HG03520 (cell line): ENCODE measurements at regions not wholly inside any gene's neighbourhood (a gene's known extent, or its start where the extent isn't known, plus 50 kb on each side); places are given as distances from the start of the nearest gene placed in this dataset.

Experiments used
- ATAC-seq: cut with Tn5 transposase; IDR thresholded peaks from one replicate; pipeline ENCODE4 v1.9.1; 2021; ENCODE audit warnings: mild to moderate bottlenecking, moderate library complexity; ENCODE audit not compliant: unreplicated experiment

- no peak for ATAC-seq
These were observed 344.2 kb downstream of the GRIA2 start for GRCh38 chr4:157564771-157565170.

GRCh38 chr4:157564218-157564617 is 343.7 kb downstream of the GRIA2 start:
- ATAC-seq: no peak

GRCh38 chr4:157558016-157558415 is 337.5 kb downstream of the GRIA2 start:
- no peak for ATAC-seq

- no peak for ATAC-seq
These were observed 329.5 kb downstream of the GRIA2 start for GRCh38 chr4:157550028-157550427.

GRCh38 chr4:157527954-157528353 is 307.4 kb downstream of the GRIA2 start:
- no peak for ATAC-seq

- no peak for ATAC-seq
These were observed 301.4 kb downstream of the GRIA2 start for GRCh38 chr4:157521906-157522305.

- no peak for ATAC-seq
These were observed 294.2 kb downstream of the GRIA2 start for GRCh38 chr4:157514711-157515110.

- ATAC-seq: no peak
These were observed 288.8 kb downstream of the GRIA2 start for GRCh38 chr4:157509341-157509740.

- no peak for ATAC-seq
These were observed 282.1 kb downstream of the GRIA2 start for GRCh38 chr4:157502656-157503055.

GRCh38 chr4:157459785-157460184 is 239.3 kb downstream of the GRIA2 start:
- no peak for ATAC-seq

- ATAC-seq: no peak
These were observed 226.7 kb downstream of the GRIA2 start for GRCh38 chr4:157447195-157447594.

- ATAC-seq: no peak
These were observed 223.5 kb downstream of the GRIA2 start for GRCh38 chr4:157444014-157444413.

GRCh38 chr4:157443537-157443936 is 223.0 kb downstream of the GRIA2 start:
- no peak for ATAC-seq

GRCh38 chr4:157425897-157426296 is 205.4 kb downstream of the GRIA2 start:
- ATAC-seq: no peak

GRCh38 chr4:157423526-157424020 is 203.0 kb downstream of the GRIA2 start:
- ATAC-seq: no peak

GRCh38 chr4:157421365-157421764 is 200.8 kb downstream of the GRIA2 start:
- ATAC-seq: no peak
